ENCODE measurements at regions not wholly inside any gene's neighbourhood (a gene's known extent, or its start where the extent isn't known, plus 50 kb on each side); places are given as distances from the start of the nearest gene placed in this dataset.

- no peak for DNase-seq (ENCODE audit: low read depth in 2 of 2)
- H3K4me3 ChIP-seq (replicated peaks in 1 of 4; ENCODE audit: control extremely low read depth in 1 of 4, insufficient read depth in 1 of 4, low read depth in 3 of 4, low read length in 4 of 4): no peak overlapping the region
- no peaks in the 10 kb centered on the region for H3K36me3 ChIP-seq (ENCODE audit: control insufficient read depth, insufficient read depth, low read length)
- no peak overlapping the region for H3K27ac ChIP-seq (ENCODE audit: insufficient read depth, low read length)
- no peak overlapping the region for H2AFZ ChIP-seq (ENCODE audit: low read length)
- no peak for TF ChIP-seq EZH2 (IDR thresholded peaks at IDR 0.05; ENCODE audit: low read length, missing control alignments)
- TF ChIP-seq CTCF (conservative IDR thresholded peaks at IDR 0.05 in 1 of 2, IDR thresholded peaks at IDR 0.05 in 1 of 2; ENCODE audit: low read depth in 1 of 2, low read length in 2 of 2): no peak
- no peaks in the 10 kb centered on the region for H3K27me3 ChIP-seq (ENCODE audit: control insufficient read depth, insufficient read depth, low read length)
- no peaks in the 10 kb centered on the region for H3K9me3 ChIP-seq (ENCODE audit: control insufficient read depth, insufficient read depth, low read depth, low read length)
- no peaks in the 10 kb centered on the region for H3K4me1 ChIP-seq (ENCODE audit: control insufficient read depth, extremely low read depth, insufficient read depth, low read length)
- H3K9ac ChIP-seq (ENCODE audit: insufficient read depth, low read length): no peak overlapping the region
- no peaks in the 10 kb centered on the region for H3K79me2 ChIP-seq (ENCODE audit: control insufficient read depth, insufficient read depth, low read length)
- H3K4me2 ChIP-seq (ENCODE audit: extremely low read depth, insufficient read depth, low read length): no peak overlapping the region
- no peaks in the 10 kb centered on the region for H4K20me1 ChIP-seq (ENCODE audit: control insufficient read depth, extremely low read depth, insufficient read depth, low read length)
Measured at GRCh38 chr14:36454599-36455240, 65.3 kb downstream of the NKX2-1 start.

- H3K27ac ChIP-seq (ENCODE audit: insufficient read depth, low read length): no peak overlapping the region
- H3K79me2 ChIP-seq (ENCODE audit: control insufficient read depth, insufficient read depth, low read length): no peaks in the 10 kb centered on the region
- H3K9me3 ChIP-seq (ENCODE audit: control insufficient read depth, insufficient read depth, low read depth, low read length): no peaks in the 10 kb centered on the region
- no peak overlapping the region for H2AFZ ChIP-seq (ENCODE audit: low read length)
- no peaks in the 10 kb centered on the region for H4K20me1 ChIP-seq (ENCODE audit: control insufficient read depth, extremely low read depth, insufficient read depth, low read length)
- no peaks in the 10 kb centered on the region for H3K27me3 ChIP-seq (ENCODE audit: control insufficient read depth, insufficient read depth, low read length)
- no peak for DNase-seq (ENCODE audit: low read depth in 2 of 2)
- no peak overlapping the region for H3K4me2 ChIP-seq (ENCODE audit: extremely low read depth, insufficient read depth, low read length)
- no peak overlapping the region for H3K9ac ChIP-seq (ENCODE audit: insufficient read depth, low read length)
- no peak overlapping the region for H3K4me3 ChIP-seq (replicated peaks in 1 of 4; ENCODE audit: control extremely low read depth in 1 of 4, insufficient read depth in 1 of 4, low read depth in 3 of 4, low read length in 4 of 4)
- H3K36me3 ChIP-seq (ENCODE audit: control insufficient read depth, insufficient read depth, low read length): no peaks in the 10 kb centered on the region
- H3K4me1 ChIP-seq (ENCODE audit: control insufficient read depth, extremely low read depth, insufficient read depth, low read length): no peaks in the 10 kb centered on the region
- TF ChIP-seq CTCF (conservative IDR thresholded peaks at IDR 0.05 in 1 of 2, IDR thresholded peaks at IDR 0.05 in 1 of 2; ENCODE audit: low read depth in 1 of 2, low read length in 2 of 2): no peak
- no peak for TF ChIP-seq EZH2 (IDR thresholded peaks at IDR 0.05; ENCODE audit: low read length, missing control alignments)
Measured at GRCh38 chr14:36452860-36453259, 67.2 kb downstream of the NKX2-1 start.

GRCh38 chr14:36451310-36452065 lies 68.5 kb downstream of the NKX2-1 start:
- Histone ChIP-seq H3K4me2 (ENCODE audit: extremely low read depth, insufficient read depth, low read length) (no peak overlapping the region), H3K4me1 (ENCODE audit: control insufficient read depth, extremely low read depth, insufficient read depth, low read length) (no peaks in the 10 kb centered on the region), H4K20me1 (ENCODE audit: control insufficient read depth, extremely low read depth, insufficient read depth, low read length) (no peaks in the 10 kb centered on the region), H3K79me2 (ENCODE audit: control insufficient read depth, insufficient read depth, low read length) (no peaks in the 10 kb centered on the region), H3K9ac (ENCODE audit: insufficient read depth, low read length) (no peak overlapping the region), H3K27ac (ENCODE audit: insufficient read depth, low read length) (no peak overlapping the region), H3K27me3 (ENCODE audit: control insufficient read depth, insufficient read depth, low read length) (no peaks in the 10 kb centered on the region), H2AFZ (ENCODE audit: low read length) (no peak overlapping the region), H3K4me3 (replicated peaks in 1 of 4; ENCODE audit: control extremely low read depth in 1 of 4, insufficient read depth in 1 of 4, low read depth in 3 of 4, low read length in 4 of 4) (no peak overlapping the region), H3K36me3 (ENCODE audit: control insufficient read depth, insufficient read depth, low read length) (no peaks in the 10 kb centered on the region), H3K9me3 (ENCODE audit: control insufficient read depth, insufficient read depth, low read depth, low read length) (no peaks in the 10 kb centered on the region)
- no peak for DNase-seq (ENCODE audit: low read depth in 2 of 2)
- TF ChIP-seq CTCF (conservative IDR thresholded peaks at IDR 0.05 in 1 of 2, IDR thresholded peaks at IDR 0.05 in 1 of 2; ENCODE audit: low read depth in 1 of 2, low read length in 2 of 2) (no peak), EZH2 (IDR thresholded peaks at IDR 0.05; ENCODE audit: low read length, missing control alignments) (no peak)
